ENCODE measurements at regions not wholly inside any gene's neighbourhood (a gene's known extent, or its start where the extent isn't known, plus 50 kb on each side); places are given as distances from the start of the nearest gene placed in this dataset.

GRCh38 chr4:138912704-138913340 lies 102.8 kb upstream of the NOCT start:
- H3K4me3 ChIP-seq (ENCODE audit: low read depth, low read length) = no peak overlapping the region
- TF ChIP-seq, protein P1, sequence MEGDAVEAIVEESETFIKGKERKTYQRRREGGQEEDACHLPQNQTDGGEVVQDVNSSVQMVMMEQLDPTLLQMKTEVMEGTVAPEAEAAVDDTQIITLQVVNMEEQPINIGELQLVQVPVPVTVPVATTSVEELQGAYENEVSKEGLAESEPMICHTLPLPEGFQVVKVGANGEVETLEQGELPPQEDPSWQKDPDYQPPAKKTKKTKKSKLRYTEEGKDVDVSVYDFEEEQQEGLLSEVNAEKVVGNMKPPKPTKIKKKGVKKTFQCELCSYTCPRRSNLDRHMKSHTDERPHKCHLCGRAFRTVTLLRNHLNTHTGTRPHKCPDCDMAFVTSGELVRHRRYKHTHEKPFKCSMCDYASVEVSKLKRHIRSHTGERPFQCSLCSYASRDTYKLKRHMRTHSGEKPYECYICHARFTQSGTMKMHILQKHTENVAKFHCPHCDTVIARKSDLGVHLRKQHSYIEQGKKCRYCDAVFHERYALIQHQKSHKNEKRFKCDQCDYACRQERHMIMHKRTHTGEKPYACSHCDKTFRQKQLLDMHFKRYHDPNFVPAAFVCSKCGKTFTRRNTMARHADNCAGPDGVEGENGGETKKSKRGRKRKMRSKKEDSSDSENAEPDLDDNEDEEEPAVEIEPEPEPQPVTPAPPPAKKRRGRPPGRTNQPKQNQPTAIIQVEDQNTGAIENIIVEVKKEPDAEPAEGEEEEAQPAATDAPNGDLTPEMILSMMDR (IDR thresholded peaks at IDR 0.05; ENCODE audit: low read depth, low read length) = no peak

GRCh38 chr4:138911909-138912703 lies 103.5 kb upstream of the NOCT start:
- TF ChIP-seq, protein P1 (IDR thresholded peaks at IDR 0.05; ENCODE audit: low read depth, low read length) = no peak
- no peak overlapping the region for H3K4me3 ChIP-seq (ENCODE audit: low read depth, low read length)

- 0 out of 2 replicates have a peak overlapping the region, but pooled peaks have one; percentile 15 for H3K4me3 ChIP-seq (ENCODE audit: low read depth, low read length)
- TF ChIP-seq, protein P1 (IDR thresholded peaks at IDR 0.05; ENCODE audit: low read depth, low read length) = no peak
Measured at GRCh38 chr4:138910914-138911336, 104.7 kb upstream of the NOCT start.

GRCh38 chr4:138910195-138910913 lies 105.2 kb upstream of the NOCT start:
- H3K4me3 ChIP-seq (ENCODE audit: low read depth, low read length) = 0 out of 2 replicates have a peak overlapping the region, but pooled peaks have one; percentile 15
- TF ChIP-seq, protein P1 (IDR thresholded peaks at IDR 0.05; ENCODE audit: low read depth, low read length) = no peak

DNA sequence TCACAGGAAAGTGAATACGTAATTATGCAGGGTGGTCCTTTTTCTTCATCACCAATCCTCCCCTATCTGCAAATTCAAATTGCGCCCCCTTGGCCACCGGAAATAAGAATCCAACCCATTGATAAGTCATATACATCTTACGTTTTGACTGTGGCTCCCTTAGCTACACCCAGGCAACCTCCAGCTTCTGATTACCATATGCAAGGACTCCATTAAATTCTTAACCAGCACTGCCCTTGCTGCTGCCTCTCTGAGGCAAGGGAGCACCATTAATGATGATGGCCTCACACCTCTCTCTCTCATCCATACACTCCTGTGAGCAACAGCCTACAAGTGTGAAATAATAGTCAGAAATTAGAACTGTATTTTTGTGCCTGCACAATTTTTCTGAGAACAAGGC lies 106.0 kb upstream of the NOCT start:
- TF ChIP-seq, protein P1 (IDR thresholded peaks at IDR 0.05; ENCODE audit: low read depth, low read length) = no peak
- no peak overlapping the region for H3K4me3 ChIP-seq (ENCODE audit: low read depth, low read length)

DNA sequence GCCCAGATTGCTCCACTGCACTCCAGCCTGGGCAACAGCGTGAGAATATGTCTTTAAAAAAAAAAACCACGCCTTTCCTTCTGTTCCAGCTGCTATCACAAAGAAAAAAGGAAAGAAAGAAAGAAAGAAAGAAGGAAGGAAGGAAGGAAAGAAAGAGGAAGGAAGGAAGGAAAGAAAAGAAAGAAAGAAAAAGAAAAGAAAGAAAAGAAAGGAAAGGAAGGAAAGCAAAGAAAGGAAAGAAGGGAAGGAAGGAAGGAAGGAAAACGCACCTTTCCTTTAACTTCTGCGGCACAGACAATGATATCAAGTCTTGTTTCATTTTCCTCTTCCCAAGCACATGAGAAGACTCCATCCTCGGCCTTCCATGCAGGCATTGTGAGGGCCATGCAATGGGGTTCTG lies 107.4 kb upstream of the NOCT start:
- TF ChIP-seq, protein P1 (IDR thresholded peaks at IDR 0.05; ENCODE audit: low read depth, low read length) = no peak
- H3K4me3 ChIP-seq (ENCODE audit: low read depth, low read length) = no peak overlapping the region
